ENCODE measurements at regions not wholly inside any gene's neighbourhood (a gene's known extent, or its start where the extent isn't known, plus 50 kb on each side); places are given as distances from the start of the nearest gene placed in this dataset.

- no peak for DNase-seq (ENCODE audit: low spot score)
- Histone ChIP-seq H2BK12ac (ENCODE audit: low read length) (no peak overlapping the region), H3K23ac (ENCODE audit: low read depth, low read length, poor library complexity) (no peak overlapping the region), H2BK120ac (ENCODE audit: low read depth, low read length) (no peak overlapping the region), H4K8ac (ENCODE audit: low read depth, low read length) (no peak overlapping the region), H2BK15ac (ENCODE audit: low read length) (no peak overlapping the region), H2AK5ac (ENCODE audit: low read depth, low read length) (no peak overlapping the region), H3K4ac (ENCODE audit: low read length) (no peak overlapping the region), H3K18ac (ENCODE audit: low read length) (no peak overlapping the region), H3K27me3 (ENCODE audit: control insufficient read depth in 3 of 3, insufficient read depth in 3 of 3, low read depth in 1 of 3, low read length in 3 of 3) (no peaks in the 10 kb centered on the region), H3K9ac (ENCODE audit: low read depth, low read length, poor library complexity) (no peak overlapping the region), H3K4me2 (ENCODE audit: insufficient read depth, low read length, poor library complexity, severe bottlenecking) (no peak overlapping the region), H3K14ac (ENCODE audit: low read length) (no peak overlapping the region), H3K27ac (replicated peaks; ENCODE audit: low read length) (no peak overlapping the region), H3K9me3 (replicated peaks in 1 of 2; ENCODE audit: control insufficient read depth in 2 of 2, insufficient read depth in 1 of 2, low read depth in 1 of 2, low read length in 2 of 2) (no peaks in the 10 kb centered on the region), H3K36me3 (replicated peaks in 1 of 2; ENCODE audit: control insufficient read depth in 2 of 2, insufficient read depth in 2 of 2, low read length in 2 of 2) (no peaks in the 10 kb centered on the region), H3K79me1 (ENCODE audit: low read depth, low read length) (no peaks in the 10 kb centered on the region), H2AFZ (ENCODE audit: low read length) (no peak overlapping the region), H3K4me3 (ENCODE audit: low read length in 2 of 2) (no peak overlapping the region), H3K4me1 (ENCODE audit: control insufficient read depth in 2 of 2, insufficient read depth in 1 of 2, low read depth in 1 of 2, low read length in 2 of 2) (peaks cover 0 to 4% of the 10 kb centered on the region in 2 donors), H2BK5ac (ENCODE audit: low read length) (no peak overlapping the region), H4K91ac (ENCODE audit: low read depth, low read length, poor library complexity) (no peak overlapping the region)
- WGBS, 2 donors (ENCODE audit: extremely low coverage in 2 of 2, insufficient read length in 2 of 2, insufficient replicate concordance in 1 of 2), result no CpG with 5 or more reads among the region's 3 CpGs
Measured at GRCh38 chr5:57568136-57568535, 85.5 kb upstream of the ACTBL2 start.

DNA sequence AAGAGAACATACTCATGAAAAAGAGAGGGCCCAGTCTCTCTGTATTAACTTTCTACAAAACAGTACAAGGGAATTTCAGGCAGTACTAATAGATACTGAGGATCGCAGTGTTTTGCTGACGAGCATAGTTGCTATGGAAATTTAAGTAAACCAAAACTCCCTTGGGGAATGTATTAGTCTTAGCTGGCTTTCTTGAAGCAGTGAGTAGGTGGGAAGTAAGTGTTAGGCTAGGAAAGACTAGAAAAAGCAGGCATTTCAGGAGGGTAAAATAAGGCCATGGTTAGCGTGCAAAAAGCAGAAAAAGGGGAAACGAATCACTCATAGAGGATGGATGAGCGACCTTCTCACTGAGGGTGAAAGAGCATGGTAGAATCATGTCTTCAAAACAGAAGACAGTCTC is 84.3 kb upstream of the ACTBL2 start:
- no peak overlapping the region for H3K27ac ChIP-seq (replicated peaks; ENCODE audit: low read length)
- no peaks in the 10 kb centered on the region for H3K79me1 ChIP-seq (ENCODE audit: low read depth, low read length)
- H2AK5ac ChIP-seq (ENCODE audit: low read depth, low read length), result no peak overlapping the region
- H2AFZ ChIP-seq (ENCODE audit: low read length), result peak overlapping the region; percentile 71
- H3K9ac ChIP-seq (ENCODE audit: low read depth, low read length, poor library complexity), result no peak overlapping the region
- H4K91ac ChIP-seq (ENCODE audit: low read depth, low read length, poor library complexity), result no peak overlapping the region
- H2BK120ac ChIP-seq (ENCODE audit: low read depth, low read length), result no peak overlapping the region
- H3K4me1 ChIP-seq (ENCODE audit: control insufficient read depth in 2 of 2, insufficient read depth in 1 of 2, low read depth in 1 of 2, low read length in 2 of 2), result peaks cover 0 to 4% of the 10 kb centered on the region in 2 donors
- DNase-seq (ENCODE audit: low spot score), result no peak
- H3K14ac ChIP-seq (ENCODE audit: low read length), result no peak overlapping the region
- no peak overlapping the region for H3K4me3 ChIP-seq (ENCODE audit: low read length in 2 of 2)
- no peak overlapping the region for H3K23ac ChIP-seq (ENCODE audit: low read depth, low read length, poor library complexity)
- no peak overlapping the region for H3K4me2 ChIP-seq (ENCODE audit: insufficient read depth, low read length, poor library complexity, severe bottlenecking)
- H3K18ac ChIP-seq (ENCODE audit: low read length), result no peak overlapping the region
- WGBS, 2 donors (ENCODE audit: extremely low coverage in 2 of 2, insufficient read length in 2 of 2, insufficient replicate concordance in 1 of 2), result no CpG with 5 or more reads among the region's 5 CpGs
- no peak overlapping the region for H2BK12ac ChIP-seq (ENCODE audit: low read length)
- no peaks in the 10 kb centered on the region for H3K36me3 ChIP-seq (replicated peaks in 1 of 2; ENCODE audit: control insufficient read depth in 2 of 2, insufficient read depth in 2 of 2, low read length in 2 of 2)
- no peak overlapping the region for H4K8ac ChIP-seq (ENCODE audit: low read depth, low read length)
- no peaks in the 10 kb centered on the region for H3K27me3 ChIP-seq (ENCODE audit: control insufficient read depth in 3 of 3, insufficient read depth in 3 of 3, low read depth in 1 of 3, low read length in 3 of 3)
- no peaks in the 10 kb centered on the region for H3K9me3 ChIP-seq (replicated peaks in 1 of 2; ENCODE audit: control insufficient read depth in 2 of 2, insufficient read depth in 1 of 2, low read depth in 1 of 2, low read length in 2 of 2)
- no peak overlapping the region for H2BK5ac ChIP-seq (ENCODE audit: low read length)
- H3K4ac ChIP-seq (ENCODE audit: low read length), result no peak overlapping the region
- no peak overlapping the region for H2BK15ac ChIP-seq (ENCODE audit: low read length)

GRCh38 chr5:57561231-57561842 is 78.7 kb upstream of the ACTBL2 start:
- WGBS, 2 donors (ENCODE audit: extremely low coverage in 2 of 2, insufficient read length in 2 of 2, insufficient replicate concordance in 1 of 2), result no CpG with 5 or more reads among the region's 3 CpGs
- no peak for DNase-seq (ENCODE audit: low spot score)
- Histone ChIP-seq H3K23ac (ENCODE audit: low read depth, low read length, poor library complexity) (no peak overlapping the region), H4K8ac (ENCODE audit: low read depth, low read length) (no peak overlapping the region), H2BK5ac (ENCODE audit: low read length) (no peak overlapping the region), H2BK120ac (ENCODE audit: low read depth, low read length) (no peak overlapping the region), H2AFZ (ENCODE audit: low read length) (no peak overlapping the region), H3K4me1 (ENCODE audit: control insufficient read depth in 2 of 2, insufficient read depth in 1 of 2, low read depth in 1 of 2, low read length in 2 of 2) (no peaks in the 10 kb centered on the region), H3K4me2 (ENCODE audit: insufficient read depth, low read length, poor library complexity, severe bottlenecking) (no peak overlapping the region), H3K4ac (ENCODE audit: low read length) (no peak overlapping the region), H3K9ac (ENCODE audit: low read depth, low read length, poor library complexity) (no peak overlapping the region), H4K91ac (ENCODE audit: low read depth, low read length, poor library complexity) (no peak overlapping the region), H3K4me3 (ENCODE audit: low read length in 2 of 2) (no peak overlapping the region), H2BK12ac (ENCODE audit: low read length) (no peak overlapping the region), H3K27me3 (ENCODE audit: control insufficient read depth in 3 of 3, insufficient read depth in 3 of 3, low read depth in 1 of 3, low read length in 3 of 3) (peaks cover 0 to 3% (median 0%) of the 10 kb centered on the region in 3 experiments), H3K36me3 (replicated peaks in 1 of 2; ENCODE audit: control insufficient read depth in 2 of 2, insufficient read depth in 2 of 2, low read length in 2 of 2) (no peaks in the 10 kb centered on the region), H3K18ac (ENCODE audit: low read length) (no peak overlapping the region), H2AK5ac (ENCODE audit: low read depth, low read length) (no peak overlapping the region), H3K14ac (ENCODE audit: low read length) (no peak overlapping the region), H3K79me1 (ENCODE audit: low read depth, low read length) (no peaks in the 10 kb centered on the region), H3K9me3 (replicated peaks in 1 of 2; ENCODE audit: control insufficient read depth in 2 of 2, insufficient read depth in 1 of 2, low read depth in 1 of 2, low read length in 2 of 2) (no peaks in the 10 kb centered on the region), H2BK15ac (ENCODE audit: low read length) (no peak overlapping the region), H3K27ac (replicated peaks; ENCODE audit: low read length) (no peak overlapping the region)

DNA sequence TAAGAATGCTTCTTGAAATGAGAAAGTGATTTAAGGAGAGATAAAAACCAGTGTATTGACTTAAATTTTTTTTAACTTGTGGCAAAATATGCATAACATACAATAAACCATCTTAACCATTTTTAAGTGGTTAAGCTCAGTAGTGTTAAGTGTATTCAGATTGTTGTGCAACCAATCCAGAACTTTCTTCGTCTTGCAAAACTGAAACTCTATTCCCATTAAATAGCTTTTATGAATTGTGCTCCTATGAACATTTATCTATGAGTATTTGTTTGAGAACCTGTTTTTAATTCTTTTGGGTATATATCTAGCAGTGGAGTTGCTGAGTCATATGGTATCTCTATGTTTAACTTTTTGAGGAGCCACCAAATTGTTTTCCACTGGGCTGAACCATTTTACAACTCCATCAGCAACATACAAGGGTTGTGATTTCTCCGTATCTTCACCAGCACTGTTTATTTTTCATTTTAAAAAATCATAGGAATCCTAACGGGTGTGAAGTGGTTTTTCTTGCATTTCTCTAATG is 76.6 kb upstream of the ACTBL2 start:
- Histone ChIP-seq H3K79me1 (ENCODE audit: low read depth, low read length) (no peaks in the 10 kb centered on the region), H3K18ac (ENCODE audit: low read length) (no peak overlapping the region), H3K9me3 (replicated peaks in 1 of 2; ENCODE audit: control insufficient read depth in 2 of 2, insufficient read depth in 1 of 2, low read depth in 1 of 2, low read length in 2 of 2) (no peaks in the 10 kb centered on the region), H4K91ac (ENCODE audit: low read depth, low read length, poor library complexity) (no peak overlapping the region), H3K9ac (ENCODE audit: low read depth, low read length, poor library complexity) (no peak overlapping the region), H3K27ac (replicated peaks; ENCODE audit: low read length) (no peak overlapping the region), H2BK12ac (ENCODE audit: low read length) (no peak overlapping the region), H3K14ac (ENCODE audit: low read length) (no peak overlapping the region), H2BK120ac (ENCODE audit: low read depth, low read length) (no peak overlapping the region), H3K36me3 (replicated peaks in 1 of 2; ENCODE audit: control insufficient read depth in 2 of 2, insufficient read depth in 2 of 2, low read length in 2 of 2) (no peaks in the 10 kb centered on the region), H3K4me1 (ENCODE audit: control insufficient read depth in 2 of 2, insufficient read depth in 1 of 2, low read depth in 1 of 2, low read length in 2 of 2) (no peaks in the 10 kb centered on the region), H3K27me3 (ENCODE audit: control insufficient read depth in 3 of 3, insufficient read depth in 3 of 3, low read depth in 1 of 3, low read length in 3 of 3) (peaks cover 0 to 3% (median 0%) of the 10 kb centered on the region in 3 experiments), H2AFZ (ENCODE audit: low read length) (no peak overlapping the region), H2AK5ac (ENCODE audit: low read depth, low read length) (no peak overlapping the region), H4K8ac (ENCODE audit: low read depth, low read length) (no peak overlapping the region), H2BK5ac (ENCODE audit: low read length) (no peak overlapping the region), H3K4me2 (ENCODE audit: insufficient read depth, low read length, poor library complexity, severe bottlenecking) (no peak overlapping the region), H3K4me3 (ENCODE audit: low read length in 2 of 2) (no peak overlapping the region), H3K4ac (ENCODE audit: low read length) (no peak overlapping the region), H2BK15ac (ENCODE audit: low read length) (no peak overlapping the region), H3K23ac (ENCODE audit: low read depth, low read length, poor library complexity) (no peak overlapping the region)
- no peak for DNase-seq (ENCODE audit: low spot score)
- WGBS, 2 donors (ENCODE audit: extremely low coverage in 2 of 2, insufficient read length in 2 of 2, insufficient replicate concordance in 1 of 2), result no CpG with 5 or more reads among the region's 3 CpGs

All from neuronal stem cell (in vitro differentiated cells).